ENCODE measurements at regions not wholly inside any gene's neighbourhood (a gene's known extent, or its start where the extent isn't known, plus 50 kb on each side); places are given as distances from the start of the nearest gene placed in this dataset.

DNA sequence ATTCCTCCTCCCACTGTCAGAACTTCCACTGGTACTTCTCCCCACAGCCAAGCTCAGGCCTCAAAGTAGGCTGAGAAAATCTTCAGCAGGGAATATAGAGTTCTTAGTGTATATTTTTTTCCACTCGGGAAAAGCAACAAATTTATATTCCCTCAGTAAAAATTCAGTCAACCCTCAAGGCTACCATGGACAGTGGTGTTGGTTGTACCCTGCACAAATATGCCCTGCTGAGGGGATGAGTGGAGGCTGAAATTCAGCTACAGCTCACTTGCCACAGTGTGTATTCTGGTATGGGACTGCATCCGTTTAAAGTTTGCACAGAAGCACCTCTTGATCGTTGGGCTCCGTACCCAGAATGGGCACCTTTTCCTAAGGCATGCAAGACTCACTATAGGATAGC is 90.8 kb upstream of the LGALSL start:
- WGBS, 2 donors (ENCODE audit: low coverage in 1 of 2) = 85 to 100% methylated on average over 3 to 4 of the region's 4 CpGs
- Histone ChIP-seq H3K4me3 (no peak overlapping the region), H3K4me1 (peaks cover 0 to 13% (median 8%) of the 10 kb centered on the region in 3 donors), H3K27me3 (peaks cover 5% of the 10 kb centered on the region), H3K9me3 (no peaks in the 10 kb centered on the region), H3K27ac (no peak overlapping the region), H3K36me3 (no peaks in the 10 kb centered on the region)
- no peak for TF ChIP-seq POLR2AphosphoS5 (IDR thresholded peaks at IDR 0.05)
- TF ChIP-seq, protein P1, sequence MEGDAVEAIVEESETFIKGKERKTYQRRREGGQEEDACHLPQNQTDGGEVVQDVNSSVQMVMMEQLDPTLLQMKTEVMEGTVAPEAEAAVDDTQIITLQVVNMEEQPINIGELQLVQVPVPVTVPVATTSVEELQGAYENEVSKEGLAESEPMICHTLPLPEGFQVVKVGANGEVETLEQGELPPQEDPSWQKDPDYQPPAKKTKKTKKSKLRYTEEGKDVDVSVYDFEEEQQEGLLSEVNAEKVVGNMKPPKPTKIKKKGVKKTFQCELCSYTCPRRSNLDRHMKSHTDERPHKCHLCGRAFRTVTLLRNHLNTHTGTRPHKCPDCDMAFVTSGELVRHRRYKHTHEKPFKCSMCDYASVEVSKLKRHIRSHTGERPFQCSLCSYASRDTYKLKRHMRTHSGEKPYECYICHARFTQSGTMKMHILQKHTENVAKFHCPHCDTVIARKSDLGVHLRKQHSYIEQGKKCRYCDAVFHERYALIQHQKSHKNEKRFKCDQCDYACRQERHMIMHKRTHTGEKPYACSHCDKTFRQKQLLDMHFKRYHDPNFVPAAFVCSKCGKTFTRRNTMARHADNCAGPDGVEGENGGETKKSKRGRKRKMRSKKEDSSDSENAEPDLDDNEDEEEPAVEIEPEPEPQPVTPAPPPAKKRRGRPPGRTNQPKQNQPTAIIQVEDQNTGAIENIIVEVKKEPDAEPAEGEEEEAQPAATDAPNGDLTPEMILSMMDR (IDR thresholded peaks at IDR 0.05) = no peak
- TF ChIP-seq EP300 (IDR thresholded peaks at IDR 0.05) = no peak
- TF ChIP-seq POLR2A (IDR thresholded peaks at IDR 0.05) = no peak
- no peak for ATAC-seq

DNA sequence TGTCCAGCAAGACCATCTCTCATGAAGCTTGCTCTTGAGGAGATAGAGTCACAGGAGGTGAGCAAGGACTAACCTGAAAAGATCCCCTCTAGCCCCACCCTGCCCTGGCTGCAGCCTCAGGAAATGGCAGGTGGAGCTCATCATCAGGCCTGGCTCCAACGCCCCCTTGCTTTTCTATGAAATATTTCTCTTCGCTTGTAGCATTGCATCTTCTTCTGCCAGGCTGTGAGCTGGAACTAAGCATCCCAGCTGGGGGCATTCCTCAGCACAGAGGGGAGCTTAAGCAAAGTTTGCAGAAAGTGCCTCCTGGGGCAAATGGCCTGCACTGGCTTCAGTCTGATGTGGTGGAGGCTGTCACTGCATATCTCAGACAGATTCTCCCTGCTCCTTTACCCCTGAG is 90.1 kb upstream of the LGALSL start:
- Histone ChIP-seq H3K4me1 (peaks cover 0 to 13% (median 8%) of the 10 kb centered on the region in 3 donors), H3K36me3 (no peaks in the 10 kb centered on the region), H3K9me3 (no peaks in the 10 kb centered on the region), H3K27me3 (peaks cover 5% of the 10 kb centered on the region), H3K4me3 (no peak overlapping the region), H3K27ac (no peak overlapping the region)
- WGBS, 2 donors (ENCODE audit: low coverage in 1 of 2) = 60 to 100% methylated on average over 1 to 2 of the region's 2 CpGs
- no peak for TF ChIP-seq EP300 (IDR thresholded peaks at IDR 0.05)
- TF ChIP-seq POLR2A (IDR thresholded peaks at IDR 0.05) = no peak
- no peak for TF ChIP-seq POLR2AphosphoS5 (IDR thresholded peaks at IDR 0.05)
- TF ChIP-seq, protein P1 (IDR thresholded peaks at IDR 0.05) = no peak
- ATAC-seq = no peak

DNA sequence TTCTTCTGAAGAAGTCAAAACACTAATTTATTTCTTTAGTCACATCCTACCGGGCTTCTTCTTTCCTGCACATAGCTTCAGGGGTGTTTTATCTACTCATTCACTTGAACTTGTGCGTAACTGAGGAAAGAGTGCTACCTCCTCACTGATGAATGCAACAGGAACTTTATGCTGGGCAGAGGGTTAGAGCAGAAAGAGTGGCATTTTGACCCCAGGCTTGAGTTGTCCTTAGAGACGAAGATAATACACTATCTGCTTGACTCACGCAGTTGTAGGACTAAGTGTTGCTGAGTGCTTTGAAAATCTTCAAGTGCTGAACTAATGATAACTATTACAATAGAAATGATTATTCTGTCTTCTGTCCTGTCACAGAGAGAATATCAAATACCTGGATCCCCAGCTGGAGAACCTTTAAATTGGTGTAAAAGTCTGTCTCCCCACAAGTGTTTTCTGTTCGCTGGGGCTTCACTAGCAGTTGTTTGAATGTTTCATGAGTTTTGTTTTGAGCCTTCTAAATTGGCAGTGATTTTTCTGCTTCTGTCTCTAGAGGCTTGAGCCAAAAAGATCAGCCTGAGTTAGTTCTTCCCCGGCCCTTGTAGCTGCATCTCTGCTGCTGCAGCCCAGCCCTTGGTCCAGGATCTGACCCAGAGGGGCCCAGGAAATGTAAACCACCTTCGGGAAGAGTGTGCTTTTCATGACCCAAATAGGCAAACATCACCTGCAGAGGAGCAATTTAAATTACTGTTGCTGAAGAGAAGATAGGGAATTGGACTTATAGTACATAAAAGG is 86.3 kb upstream of the LGALSL start:
- H3K9me3 ChIP-seq = no peaks in the 10 kb centered on the region
- WGBS, 2 donors (ENCODE audit: low coverage in 1 of 2) = 50% methylated on average over 2 to 7 of the region's 7 CpGs
- H3K36me3 ChIP-seq = no peaks in the 10 kb centered on the region
- peaks cover 5% of the 10 kb centered on the region for H3K27me3 ChIP-seq
- H3K4me3 ChIP-seq = no peak overlapping the region
- ATAC-seq = no peak
- H3K27ac ChIP-seq = no peak overlapping the region
- TF ChIP-seq, protein P1 (IDR thresholded peaks at IDR 0.05) = no peak
- no peak for TF ChIP-seq POLR2A (IDR thresholded peaks at IDR 0.05)
- no peak for TF ChIP-seq EP300 (IDR thresholded peaks at IDR 0.05)
- no peak for TF ChIP-seq POLR2AphosphoS5 (IDR thresholded peaks at IDR 0.05)
- no peaks in the 10 kb centered on the region for H3K4me1 ChIP-seq

DNA sequence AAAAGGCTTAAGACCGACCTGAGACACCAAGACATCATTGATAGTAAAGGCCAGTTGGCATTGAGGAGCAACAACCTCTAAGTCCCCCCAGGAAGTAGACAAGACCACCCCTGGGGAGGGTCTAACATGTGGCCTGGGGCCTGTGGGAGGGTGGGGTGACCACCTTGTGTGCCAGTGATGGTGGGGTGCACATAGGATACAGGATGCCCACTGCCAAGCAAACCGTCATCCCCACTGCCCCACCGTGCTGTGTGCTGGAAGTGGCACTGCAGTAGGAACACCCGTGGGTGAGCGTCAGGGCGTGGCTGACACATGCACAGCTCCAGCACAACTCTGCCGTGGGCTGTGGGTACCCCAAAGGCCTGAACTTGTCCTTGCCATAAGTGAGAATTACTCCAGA is 84.3 kb upstream of the LGALSL start:
- H3K9me3 ChIP-seq = no peaks in the 10 kb centered on the region
- TF ChIP-seq POLR2AphosphoS5 (IDR thresholded peaks at IDR 0.05) (no peak), EP300 (IDR thresholded peaks at IDR 0.05) (no peak), POLR2A (IDR thresholded peaks at IDR 0.05) (no peak)
- TF ChIP-seq, protein P1 (IDR thresholded peaks at IDR 0.05) = no peak
- ATAC-seq = no peak
- 93% methylated on average over 3 of the region's 7 CpGs; no CpG with 5 or more reads in 1 of the 2 donors for WGBS, 2 donors (ENCODE audit: low coverage in 1 of 2)
- no peaks in the 10 kb centered on the region for H3K36me3 ChIP-seq
- H3K4me1 ChIP-seq = no peaks in the 10 kb centered on the region
- H3K4me3 ChIP-seq = no peak overlapping the region
- H3K27ac ChIP-seq = no peak overlapping the region
- peaks cover 5% of the 10 kb centered on the region for H3K27me3 ChIP-seq

DNA sequence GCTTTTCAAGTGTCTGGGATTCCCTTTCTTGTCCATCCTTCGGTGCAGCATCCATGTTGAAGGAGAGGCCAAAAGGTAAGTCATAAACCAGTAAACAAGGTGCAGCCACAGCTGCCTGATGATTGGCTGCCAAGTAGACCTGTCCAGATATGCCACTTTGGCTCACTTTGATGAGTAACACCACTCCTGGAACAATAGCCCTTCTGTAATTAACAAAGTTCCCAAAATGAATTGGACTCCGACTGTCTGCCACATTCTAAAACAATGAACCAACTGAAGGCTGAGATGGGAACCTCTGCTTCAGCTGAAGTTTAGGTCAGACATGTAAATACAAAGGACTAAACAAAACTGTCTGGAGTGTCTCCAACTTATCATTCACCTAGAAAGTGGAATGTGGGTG is 82.2 kb upstream of the LGALSL start:
- 87 to 100% methylated on average over 1 to 2 of the region's 2 CpGs for WGBS, 2 donors (ENCODE audit: low coverage in 1 of 2)
- H3K27me3 ChIP-seq = peaks cover 5% of the 10 kb centered on the region
- ATAC-seq = no peak
- no peak overlapping the region for H3K27ac ChIP-seq
- H3K36me3 ChIP-seq = no peaks in the 10 kb centered on the region
- H3K4me3 ChIP-seq = no peak overlapping the region
- TF ChIP-seq, protein P1 (IDR thresholded peaks at IDR 0.05) = no peak
- TF ChIP-seq EP300 (IDR thresholded peaks at IDR 0.05) = no peak
- no peak for TF ChIP-seq POLR2A (IDR thresholded peaks at IDR 0.05)
- no peak for TF ChIP-seq POLR2AphosphoS5 (IDR thresholded peaks at IDR 0.05)
- H3K9me3 ChIP-seq = no peaks in the 10 kb centered on the region
- H3K4me1 ChIP-seq = no peaks in the 10 kb centered on the region

Data from gastroesophageal sphincter (tissue), 4 donors.